ENCODE measurements at regions not wholly inside any gene's neighbourhood (a gene's known extent, or its start where the extent isn't known, plus 50 kb on each side); places are given as distances from the start of the nearest gene placed in this dataset.

DNA sequence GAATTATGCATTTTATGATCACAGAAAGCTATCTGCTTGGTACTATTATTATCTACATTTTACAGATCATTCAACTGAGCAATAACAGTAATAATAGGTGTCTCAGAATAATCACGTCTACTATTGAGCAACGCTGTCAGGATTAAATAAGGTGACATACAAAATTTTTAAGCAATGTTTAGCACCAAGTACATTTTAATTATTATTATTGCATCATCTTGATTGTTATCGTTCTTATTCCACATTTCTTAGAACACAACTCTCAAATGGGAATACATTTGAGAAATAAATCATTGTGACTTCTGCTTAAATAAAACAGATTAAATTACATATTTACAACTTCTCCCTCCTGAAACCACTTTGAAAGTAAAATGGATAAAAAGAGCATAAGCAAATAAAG, 1083.5 kb upstream of the ADGRL3 start:
- no peak overlapping the region for H3K4me3 Mint-ChIP-seq
- ATAC-seq (ENCODE audit: low read depth), result no peak
- H3K27me3 Mint-ChIP-seq, result no peaks in the 10 kb centered on the region
- no peaks in the 10 kb centered on the region for H3K4me1 Mint-ChIP-seq
- TF ChIP-seq, protein P1, sequence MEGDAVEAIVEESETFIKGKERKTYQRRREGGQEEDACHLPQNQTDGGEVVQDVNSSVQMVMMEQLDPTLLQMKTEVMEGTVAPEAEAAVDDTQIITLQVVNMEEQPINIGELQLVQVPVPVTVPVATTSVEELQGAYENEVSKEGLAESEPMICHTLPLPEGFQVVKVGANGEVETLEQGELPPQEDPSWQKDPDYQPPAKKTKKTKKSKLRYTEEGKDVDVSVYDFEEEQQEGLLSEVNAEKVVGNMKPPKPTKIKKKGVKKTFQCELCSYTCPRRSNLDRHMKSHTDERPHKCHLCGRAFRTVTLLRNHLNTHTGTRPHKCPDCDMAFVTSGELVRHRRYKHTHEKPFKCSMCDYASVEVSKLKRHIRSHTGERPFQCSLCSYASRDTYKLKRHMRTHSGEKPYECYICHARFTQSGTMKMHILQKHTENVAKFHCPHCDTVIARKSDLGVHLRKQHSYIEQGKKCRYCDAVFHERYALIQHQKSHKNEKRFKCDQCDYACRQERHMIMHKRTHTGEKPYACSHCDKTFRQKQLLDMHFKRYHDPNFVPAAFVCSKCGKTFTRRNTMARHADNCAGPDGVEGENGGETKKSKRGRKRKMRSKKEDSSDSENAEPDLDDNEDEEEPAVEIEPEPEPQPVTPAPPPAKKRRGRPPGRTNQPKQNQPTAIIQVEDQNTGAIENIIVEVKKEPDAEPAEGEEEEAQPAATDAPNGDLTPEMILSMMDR (IDR thresholded peaks at IDR 0.05), result no peak
- H3K27ac Mint-ChIP-seq, result no peak overlapping the region
- intact Hi-C loops (cut with micrococcal nuclease), result no loop called here
- ChIA-PET POLR2A (no interaction called here), CTCF (no interaction called here)
- H3K9me3 Mint-ChIP-seq, result no peaks in the 10 kb centered on the region
- DNase-seq, result no peak
- no peaks in the 10 kb centered on the region for H3K36me3 Mint-ChIP-seq (ENCODE audit: low read depth)

DNA sequence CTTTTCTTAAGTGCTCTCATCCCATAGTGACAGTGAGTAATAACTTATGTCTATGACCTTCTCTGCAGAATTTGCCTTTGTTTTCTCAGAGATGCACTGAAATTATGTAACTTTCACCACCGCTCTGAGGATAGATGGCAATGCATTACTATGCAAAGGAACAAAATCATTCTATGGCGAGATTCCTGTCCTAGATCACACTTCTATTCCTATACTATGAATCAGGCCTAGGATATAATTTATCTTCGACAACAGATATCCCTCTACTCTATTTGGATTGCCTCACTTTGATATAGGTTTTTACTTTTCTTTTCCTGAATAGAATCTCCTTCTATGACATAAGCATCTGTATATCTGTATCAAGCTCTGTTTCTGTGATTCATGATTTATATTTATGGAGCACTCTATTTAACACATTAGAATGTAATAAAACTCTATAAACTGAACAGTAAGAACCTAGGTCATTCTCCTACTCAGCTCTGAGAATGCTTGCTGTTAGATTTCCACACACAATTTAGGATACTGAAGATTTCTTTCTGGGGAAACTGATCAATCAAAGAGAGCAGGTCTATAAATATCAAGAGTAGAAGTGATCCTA, 1082.3 kb upstream of the ADGRL3 start:
- H3K27ac Mint-ChIP-seq, result no peak overlapping the region
- DNase-seq (no peak), ATAC-seq (ENCODE audit: low read depth) (no peak)
- H3K4me3 Mint-ChIP-seq, result no peak overlapping the region
- ChIA-PET CTCF (no interaction called here), POLR2A (no interaction called here)
- H3K36me3 Mint-ChIP-seq (ENCODE audit: low read depth), result no peaks in the 10 kb centered on the region
- no peaks in the 10 kb centered on the region for H3K9me3 Mint-ChIP-seq
- intact Hi-C loops (cut with micrococcal nuclease), result no loop called here
- no peaks in the 10 kb centered on the region for H3K4me1 Mint-ChIP-seq
- TF ChIP-seq, protein P1 (IDR thresholded peaks at IDR 0.05), result no peak
- H3K27me3 Mint-ChIP-seq, result no peaks in the 10 kb centered on the region

DNA sequence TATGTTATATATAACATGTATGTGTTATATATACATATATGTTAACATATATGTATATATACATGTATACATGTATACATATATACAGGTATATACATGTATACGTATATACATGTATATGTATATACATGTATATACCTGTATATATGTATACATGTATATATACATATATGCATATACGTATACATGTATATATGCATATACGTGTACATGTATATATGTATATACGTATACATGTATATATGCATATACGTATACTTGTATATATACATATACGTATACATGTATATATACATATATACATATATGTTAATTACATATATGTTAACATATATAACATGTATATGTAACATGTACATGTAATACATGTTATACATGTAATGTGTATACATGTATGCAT, 1077.3 kb upstream of the ADGRL3 start:
- Mint-ChIP-seq H3K4me1 (no peaks in the 10 kb centered on the region), H3K27me3 (no peaks in the 10 kb centered on the region), H3K27ac (no peak overlapping the region), H3K36me3 (ENCODE audit: low read depth) (no peaks in the 10 kb centered on the region), H3K9me3 (no peaks in the 10 kb centered on the region), H3K4me3 (no peak overlapping the region)
- ChIA-PET POLR2A (no interaction called here), CTCF (no interaction called here)
- no peak for DNase-seq
- ATAC-seq (ENCODE audit: low read depth), result no peak
- intact Hi-C loops (cut with micrococcal nuclease), result no loop called here
- TF ChIP-seq, protein P1 (IDR thresholded peaks at IDR 0.05), result no peak

DNA sequence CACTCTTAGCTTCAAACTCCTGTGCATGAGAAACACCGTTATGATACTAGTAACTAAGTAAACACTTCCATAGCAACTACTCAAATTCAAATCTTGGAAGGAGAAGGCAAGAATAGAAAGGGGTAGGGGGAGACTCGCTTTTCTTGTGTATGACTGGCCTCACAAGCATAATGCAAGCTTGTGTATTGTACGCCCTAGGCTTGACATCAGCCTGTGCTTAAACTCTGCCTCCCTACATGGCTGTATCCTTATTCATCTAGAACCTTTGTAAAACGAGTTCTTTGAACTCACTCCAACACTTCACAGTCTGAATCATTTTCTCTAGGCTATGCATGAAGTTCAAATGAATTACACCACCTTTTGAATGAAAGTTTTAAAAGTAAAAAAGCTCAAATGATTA, 1071.2 kb upstream of the ADGRL3 start:
- TF ChIP-seq, protein P1 (IDR thresholded peaks at IDR 0.05), result no peak
- DNase-seq (no peak), ATAC-seq (ENCODE audit: low read depth) (no peak)
- Mint-ChIP-seq H3K9me3 (peaks cover 2% of the 10 kb centered on the region), H3K36me3 (ENCODE audit: low read depth) (no peaks in the 10 kb centered on the region), H3K4me1 (no peaks in the 10 kb centered on the region), H3K4me3 (no peak overlapping the region), H3K27me3 (no peaks in the 10 kb centered on the region), H3K27ac (no peak overlapping the region)
- POLR2A ChIA-PET, result no interaction called here
- intact Hi-C loops (cut with micrococcal nuclease), result no loop called here
- CTCF ChIA-PET, result no interaction called here

DNA sequence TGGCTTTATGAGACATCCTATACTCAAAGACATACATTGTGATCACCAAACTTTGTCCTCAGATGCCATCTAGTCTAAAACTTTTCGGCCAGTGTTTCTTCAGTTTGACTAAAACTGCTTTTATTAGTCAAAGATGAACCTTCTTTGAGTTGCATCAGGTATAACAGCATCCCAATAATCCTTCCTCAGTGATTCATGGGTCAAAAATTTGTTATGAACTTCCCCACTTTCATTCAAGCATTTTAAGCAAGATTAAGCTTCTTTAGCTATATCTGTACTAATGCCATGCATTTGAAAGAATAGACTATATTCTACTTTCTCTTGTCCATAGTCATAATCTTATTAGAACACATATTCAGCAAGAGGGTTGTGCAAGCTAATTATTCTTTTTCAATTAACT, 1070.4 kb upstream of the ADGRL3 start:
- TF ChIP-seq, protein P1 (IDR thresholded peaks at IDR 0.05), result no peak
- no peak for ATAC-seq (ENCODE audit: low read depth)
- ChIA-PET CTCF (no interaction called here), POLR2A (no interaction called here)
- Mint-ChIP-seq H3K4me1 (no peaks in the 10 kb centered on the region), H3K9me3 (peaks cover 2% of the 10 kb centered on the region), H3K36me3 (ENCODE audit: low read depth) (no peaks in the 10 kb centered on the region), H3K27me3 (no peaks in the 10 kb centered on the region), H3K27ac (no peak overlapping the region), H3K4me3 (no peak overlapping the region)
- DNase-seq, result no peak
- intact Hi-C loops (cut with micrococcal nuclease), result no loop called here
